DND-41 (cell line): ENCODE measurements at regions not wholly inside any gene's neighbourhood (a gene's known extent, or its start where the extent isn't known, plus 50 kb on each side); places are given as distances from the start of the nearest gene placed in this dataset.

ENCODE experiments used
- EZH2 ChIP-seq: IDR thresholded peaks from 3 replicates; pipeline ENCODE4 v1.6.1; 2012; ENCODE audit warnings: borderline replicate concordance, low read depth, mild to moderate bottlenecking, moderate library complexity, low read length, inconsistent platforms; ENCODE audit not compliant: severe bottlenecking
- TF ChIP-seq, protein P1 (sequence below): IDR thresholded peaks from 2 replicates; pipeline ENCODE4 v1.5.1; 2012; ENCODE audit warnings: borderline replicate concordance, low read length, moderate library complexity, mild to moderate bottlenecking; ENCODE audit not compliant: poor library complexity, severe bottlenecking; ENCODE audit errors: extremely low read depth

DNA sequence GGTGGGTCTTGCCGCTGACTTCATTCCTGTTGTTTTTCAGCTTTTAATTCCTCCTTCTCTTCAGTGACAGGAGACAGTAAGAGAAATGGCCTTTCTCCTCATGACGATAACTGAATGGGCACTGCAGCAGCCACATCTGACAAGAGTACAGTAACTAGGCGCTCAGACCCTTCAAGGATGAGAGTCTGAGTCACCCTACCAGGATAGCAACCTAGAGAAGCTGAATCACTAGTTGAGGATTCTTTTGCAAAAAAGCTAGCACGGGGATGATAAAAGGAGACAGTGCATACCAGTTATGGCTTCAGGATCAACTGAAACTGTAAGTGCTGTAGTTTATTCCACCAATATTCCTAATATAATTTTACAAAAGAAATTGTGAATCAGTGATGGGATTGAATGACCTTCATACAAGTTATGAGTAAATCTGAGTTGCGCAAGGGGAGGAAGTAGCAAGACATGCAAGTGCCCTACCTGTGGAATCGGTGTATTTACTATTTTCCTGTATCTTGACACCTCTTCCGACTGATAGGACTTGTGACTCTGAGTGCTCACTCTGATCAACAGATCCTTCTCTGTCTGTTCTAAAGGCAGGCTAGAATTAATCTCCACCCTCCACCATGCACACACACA, 161.8 kb upstream of the GRIK2 start:
- TF ChIP-seq, protein P1, sequence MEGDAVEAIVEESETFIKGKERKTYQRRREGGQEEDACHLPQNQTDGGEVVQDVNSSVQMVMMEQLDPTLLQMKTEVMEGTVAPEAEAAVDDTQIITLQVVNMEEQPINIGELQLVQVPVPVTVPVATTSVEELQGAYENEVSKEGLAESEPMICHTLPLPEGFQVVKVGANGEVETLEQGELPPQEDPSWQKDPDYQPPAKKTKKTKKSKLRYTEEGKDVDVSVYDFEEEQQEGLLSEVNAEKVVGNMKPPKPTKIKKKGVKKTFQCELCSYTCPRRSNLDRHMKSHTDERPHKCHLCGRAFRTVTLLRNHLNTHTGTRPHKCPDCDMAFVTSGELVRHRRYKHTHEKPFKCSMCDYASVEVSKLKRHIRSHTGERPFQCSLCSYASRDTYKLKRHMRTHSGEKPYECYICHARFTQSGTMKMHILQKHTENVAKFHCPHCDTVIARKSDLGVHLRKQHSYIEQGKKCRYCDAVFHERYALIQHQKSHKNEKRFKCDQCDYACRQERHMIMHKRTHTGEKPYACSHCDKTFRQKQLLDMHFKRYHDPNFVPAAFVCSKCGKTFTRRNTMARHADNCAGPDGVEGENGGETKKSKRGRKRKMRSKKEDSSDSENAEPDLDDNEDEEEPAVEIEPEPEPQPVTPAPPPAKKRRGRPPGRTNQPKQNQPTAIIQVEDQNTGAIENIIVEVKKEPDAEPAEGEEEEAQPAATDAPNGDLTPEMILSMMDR, result no peak
- TF ChIP-seq EZH2, result no peak
